ENCODE measurements at regions not wholly inside any gene's neighbourhood (a gene's known extent, or its start where the extent isn't known, plus 50 kb on each side); places are given as distances from the start of the nearest gene placed in this dataset.

- no peak for TF ChIP-seq CTCF (IDR thresholded peaks at IDR 0.05; ENCODE audit: insufficient read depth, missing control alignments)
- DNase-seq (ENCODE audit: insufficient read length, low spot score) (no peak), FAIRE-seq (no peak)
These were observed 559.9 kb downstream of the INHBA start for GRCh38 chr7:41142904-41143473.

DNA sequence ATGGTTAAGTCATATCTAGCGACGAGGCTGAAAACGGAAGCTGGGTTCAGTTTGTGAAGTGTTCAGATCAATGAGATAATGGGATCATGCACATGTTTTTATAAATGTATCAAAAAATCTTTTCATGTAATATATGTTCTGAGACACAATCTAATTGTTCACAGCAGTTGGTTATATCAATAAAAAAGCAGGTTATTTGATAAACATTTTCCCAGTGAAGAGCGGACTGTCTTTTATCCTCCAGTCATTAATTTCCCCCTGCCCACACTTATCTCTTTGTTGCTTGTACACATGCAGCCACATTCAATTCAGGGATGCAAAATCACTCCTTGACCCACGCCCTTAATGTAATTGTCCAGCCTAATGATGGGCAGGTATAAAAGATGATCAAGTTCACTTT lies 563.1 kb downstream of the INHBA start:
- TF ChIP-seq CTCF (IDR thresholded peaks at IDR 0.05; ENCODE audit: insufficient read depth, missing control alignments): no peak
- FAIRE-seq: no peak

DNA sequence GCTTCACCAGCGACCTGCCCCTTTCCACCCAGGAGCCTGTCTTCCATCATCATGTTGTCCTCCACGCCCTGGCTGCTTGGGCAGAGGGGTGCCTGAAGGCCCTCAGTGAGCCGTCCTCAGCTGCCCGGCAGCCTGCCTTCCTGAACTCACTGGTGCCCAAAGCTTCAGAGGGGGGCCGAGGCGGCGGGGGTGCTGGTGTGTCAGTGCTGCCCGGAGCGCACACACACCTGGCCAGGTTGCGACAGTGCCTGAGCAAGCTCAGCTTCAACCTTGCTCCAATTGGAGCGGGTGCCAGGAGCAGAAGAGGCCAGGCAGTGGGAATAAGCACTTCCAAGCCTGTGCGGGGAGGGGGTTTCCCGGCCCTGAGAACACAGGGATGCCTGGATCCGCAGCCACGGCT lies 566.3 kb downstream of the INHBA start:
- no peak for TF ChIP-seq CTCF (IDR thresholded peaks at IDR 0.05; ENCODE audit: insufficient read depth, missing control alignments)
- FAIRE-seq: no peak
- no peak for DNase-seq (ENCODE audit: insufficient read length, low spot score)

More for the DNA sequence above, 563.1 kb downstream of the INHBA start:
- no peak for DNase-seq (ENCODE audit: insufficient read length, low spot score)

GRCh38 chr7:41135511-41135910 lies 567.4 kb downstream of the INHBA start:
- FAIRE-seq (no peak), DNase-seq (ENCODE audit: insufficient read length, low spot score) (no peak)
- no peak for TF ChIP-seq CTCF (IDR thresholded peaks at IDR 0.05; ENCODE audit: insufficient read depth, missing control alignments)

DNA sequence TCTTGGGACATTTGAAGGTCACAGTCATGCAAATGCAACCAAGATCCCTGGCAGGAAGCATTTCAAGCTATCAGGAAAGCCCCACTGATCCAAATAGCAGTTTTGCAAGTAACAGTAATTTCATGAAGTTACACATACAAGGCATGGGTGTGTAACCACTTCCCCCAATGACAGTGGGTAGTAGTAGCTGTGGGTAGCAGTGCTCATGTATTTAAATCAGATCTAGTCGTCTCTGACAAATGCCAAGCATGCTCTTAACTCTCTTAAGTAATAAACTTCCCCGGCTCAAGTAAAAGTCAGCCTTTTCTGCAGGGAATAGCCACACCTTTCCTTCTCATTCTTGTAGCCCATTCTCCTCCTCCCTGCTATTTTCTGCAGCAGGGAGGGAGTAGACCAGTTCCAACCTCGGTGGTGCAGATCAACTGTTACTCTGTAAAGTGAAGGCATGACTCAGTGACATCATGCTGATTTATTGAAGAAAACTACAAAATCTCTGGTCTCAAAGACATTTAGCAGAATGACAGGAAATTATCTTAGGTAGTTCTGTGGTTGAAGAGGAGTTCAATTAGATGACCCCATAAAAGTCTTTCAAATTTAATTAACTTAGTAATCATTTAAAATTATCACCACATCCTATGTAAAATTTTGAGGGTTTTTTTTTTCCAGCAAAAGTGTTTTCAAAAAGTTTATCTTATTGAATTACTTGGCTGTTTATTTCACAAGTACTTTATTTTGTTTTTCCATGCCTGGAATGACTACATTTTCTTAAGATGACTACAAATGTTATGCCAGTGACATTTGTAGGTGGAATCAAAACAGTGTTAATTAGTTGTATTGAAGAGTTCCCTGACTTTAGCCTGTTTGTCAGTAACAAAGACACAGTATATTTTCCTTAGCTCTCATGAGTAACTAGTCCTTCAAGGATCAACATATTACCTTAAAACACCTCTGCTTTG lies 568.3 kb downstream of the INHBA start:
- DNase-seq (ENCODE audit: insufficient read length, low spot score): no peak
- FAIRE-seq: no peak
- no peak for TF ChIP-seq CTCF (IDR thresholded peaks at IDR 0.05; ENCODE audit: insufficient read depth, missing control alignments)

DNA sequence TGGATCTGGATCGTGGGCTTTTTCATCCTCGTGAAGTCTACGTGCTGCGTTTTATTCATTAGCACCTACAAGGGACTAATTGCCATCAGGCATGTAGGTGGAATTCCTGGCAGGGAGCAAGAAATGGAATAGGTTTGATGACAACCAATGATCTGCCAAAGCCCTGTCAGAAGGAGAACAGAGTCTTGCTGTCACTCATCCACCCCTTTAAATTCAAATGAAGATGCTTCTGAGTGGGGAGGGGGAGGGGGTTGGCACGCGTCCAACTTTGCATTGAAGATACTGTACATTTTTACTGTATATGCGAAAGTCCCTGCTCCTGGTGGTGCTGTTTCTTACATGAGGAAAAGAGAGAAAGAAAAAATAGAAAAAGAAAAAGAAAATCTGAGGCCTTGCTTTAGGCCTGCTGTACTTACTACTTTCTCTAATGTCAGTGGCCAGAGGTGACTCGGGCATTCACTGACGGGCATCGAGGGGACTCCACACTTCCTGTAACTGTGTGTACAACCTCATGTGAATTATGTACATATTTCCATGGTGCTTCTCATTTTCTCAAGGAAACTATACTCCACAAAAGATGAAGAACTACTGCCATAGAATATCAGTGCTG lies 569.1 kb downstream of the INHBA start:
- DNase-seq (ENCODE audit: insufficient read length, low spot score) (no peak), FAIRE-seq (no peak)
- TF ChIP-seq CTCF (IDR thresholded peaks at IDR 0.05; ENCODE audit: insufficient read depth, missing control alignments): no peak

All from D721Med (cell line).